ENCODE measurements at regions not wholly inside any gene's neighbourhood (a gene's known extent, or its start where the extent isn't known, plus 50 kb on each side); places are given as distances from the start of the nearest gene placed in this dataset.

GRCh38 chr15:58340176-58340575 lies 91.6 kb upstream of the LIPC start:
- TF ChIP-seq, protein P1, sequence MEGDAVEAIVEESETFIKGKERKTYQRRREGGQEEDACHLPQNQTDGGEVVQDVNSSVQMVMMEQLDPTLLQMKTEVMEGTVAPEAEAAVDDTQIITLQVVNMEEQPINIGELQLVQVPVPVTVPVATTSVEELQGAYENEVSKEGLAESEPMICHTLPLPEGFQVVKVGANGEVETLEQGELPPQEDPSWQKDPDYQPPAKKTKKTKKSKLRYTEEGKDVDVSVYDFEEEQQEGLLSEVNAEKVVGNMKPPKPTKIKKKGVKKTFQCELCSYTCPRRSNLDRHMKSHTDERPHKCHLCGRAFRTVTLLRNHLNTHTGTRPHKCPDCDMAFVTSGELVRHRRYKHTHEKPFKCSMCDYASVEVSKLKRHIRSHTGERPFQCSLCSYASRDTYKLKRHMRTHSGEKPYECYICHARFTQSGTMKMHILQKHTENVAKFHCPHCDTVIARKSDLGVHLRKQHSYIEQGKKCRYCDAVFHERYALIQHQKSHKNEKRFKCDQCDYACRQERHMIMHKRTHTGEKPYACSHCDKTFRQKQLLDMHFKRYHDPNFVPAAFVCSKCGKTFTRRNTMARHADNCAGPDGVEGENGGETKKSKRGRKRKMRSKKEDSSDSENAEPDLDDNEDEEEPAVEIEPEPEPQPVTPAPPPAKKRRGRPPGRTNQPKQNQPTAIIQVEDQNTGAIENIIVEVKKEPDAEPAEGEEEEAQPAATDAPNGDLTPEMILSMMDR (conservative IDR thresholded peaks at IDR 0.05; ENCODE audit: low read depth, low read length): no peak
- TF ChIP-seq EZH2 (IDR thresholded peaks at IDR 0.05; ENCODE audit: borderline replicate concordance, low read depth, low read length, poor library complexity, severe bottlenecking): no peak
